Stimulated activated CD4-positive, alpha-beta T cell treated with anti-CD3 and anti-CD28 coated beads, Interleukin-12 subunit alpha, Interleukin-12 subunit beta, amount 100 ng/mL, for 48 hours (primary cell): ENCODE measurements at regions not wholly inside any gene's neighbourhood (a gene's known extent, or its start where the extent isn't known, plus 50 kb on each side); places are given as distances from the start of the nearest gene placed in this dataset.
"Not testable (repeated sequence)": the region's sequence is repeated elsewhere in the genome, so short reads cannot be mapped to it uniquely, and the experiment has no call there.

Experiments used
- DNase-seq, 3 donors: peaks; one replicate each; pipeline ENCODE4 v3.0.0-alpha.2; 2020; ENCODE audit warnings: low read depth in 2 of 3, low spot score in 1 of 3

GRCh38 chr10:29363930-29364329 lies 75.1 kb downstream of the LYZL1 start:
- DNase-seq: not testable (repeated sequence)

GRCh38 chr10:29366206-29366605 lies 77.3 kb downstream of the LYZL1 start:
- DNase-seq: not testable (repeated sequence)

GRCh38 chr10:29369419-29369818 lies 80.5 kb downstream of the LYZL1 start:
- no peak for DNase-seq

GRCh38 chr10:29370097-29371092 lies 81.5 kb downstream of the LYZL1 start:
- DNase-seq: no peak

- DNase-seq: no peak
These were observed 84.0 kb downstream of the LYZL1 start for GRCh38 chr10:29372920-29373319.

- no peak for DNase-seq
These were observed 85.3 kb downstream of the LYZL1 start for GRCh38 chr10:29374162-29374561.

DNA sequence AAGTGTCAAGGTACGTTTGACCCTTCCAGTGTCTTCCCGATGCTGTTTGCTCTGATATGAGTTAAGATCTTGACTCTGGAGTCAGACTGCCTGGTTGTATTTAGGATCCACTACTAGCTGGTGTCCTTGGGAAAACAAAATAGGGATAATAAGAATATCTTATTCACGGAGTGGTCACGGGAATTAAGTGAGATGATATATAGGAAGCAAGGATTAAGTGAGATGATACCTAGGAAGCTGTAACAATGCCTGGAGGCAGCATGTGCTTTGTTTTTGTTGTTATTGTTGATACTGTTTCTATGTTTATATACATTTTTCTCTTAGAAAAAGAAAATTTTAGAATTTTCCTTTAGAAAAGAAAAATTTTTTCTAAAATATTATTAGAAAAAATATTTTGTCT lies 87.0 kb downstream of the LYZL1 start:
- DNase-seq: no peak

DNA sequence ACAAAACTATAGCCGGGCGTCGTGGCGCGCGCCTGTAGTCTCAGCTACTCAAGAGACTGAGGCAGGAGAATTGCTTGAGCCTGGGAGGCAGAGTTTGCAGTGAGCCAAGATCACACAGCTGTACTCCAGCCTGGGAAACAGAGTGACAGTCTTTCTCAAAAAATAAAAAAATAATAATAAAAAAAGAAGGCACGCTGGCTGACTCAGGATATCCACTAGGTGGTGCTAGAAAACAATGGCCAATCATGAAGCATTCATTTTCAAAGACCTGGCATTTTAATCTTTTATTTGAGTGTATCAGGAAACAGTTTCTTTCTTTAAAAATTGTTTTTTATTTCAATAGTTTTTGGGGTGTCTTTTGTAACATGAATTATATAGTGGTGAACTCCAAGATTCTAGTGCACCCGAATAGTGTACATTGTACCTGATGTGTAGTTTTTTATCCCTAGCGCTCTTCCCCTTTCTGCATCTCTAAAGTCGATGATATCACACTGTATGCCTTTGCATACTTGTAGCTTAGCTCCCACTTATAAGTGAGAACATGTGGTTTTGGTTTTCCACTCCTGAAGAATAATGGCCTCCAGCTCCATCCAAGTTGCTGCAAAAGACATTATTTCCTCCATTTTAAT lies 88.6 kb downstream of the LYZL1 start:
- DNase-seq: no peak

DNA sequence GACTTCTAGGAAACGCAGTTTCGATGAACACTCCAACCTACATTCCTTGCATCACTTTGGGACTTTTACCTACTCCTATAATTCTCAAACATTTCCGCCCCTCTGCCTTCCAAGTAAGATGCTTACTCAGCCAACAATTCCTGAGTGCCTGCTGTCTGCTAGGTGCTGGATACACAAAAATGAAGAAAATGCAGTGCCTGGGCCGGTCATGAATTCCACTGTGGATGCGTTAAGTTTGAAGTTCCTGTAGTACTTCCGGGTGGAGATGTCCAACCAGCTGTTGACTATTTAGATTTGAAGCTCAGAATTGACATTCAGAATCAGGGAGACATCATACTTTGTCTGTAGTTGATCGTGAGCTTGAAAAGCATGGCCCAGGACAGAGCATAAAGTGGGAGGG lies 89.2 kb downstream of the LYZL1 start:
- DNase-seq: no peak

GRCh38 chr10:29379208-29379607 lies 90.3 kb downstream of the LYZL1 start:
- DNase-seq: no peak

DNA sequence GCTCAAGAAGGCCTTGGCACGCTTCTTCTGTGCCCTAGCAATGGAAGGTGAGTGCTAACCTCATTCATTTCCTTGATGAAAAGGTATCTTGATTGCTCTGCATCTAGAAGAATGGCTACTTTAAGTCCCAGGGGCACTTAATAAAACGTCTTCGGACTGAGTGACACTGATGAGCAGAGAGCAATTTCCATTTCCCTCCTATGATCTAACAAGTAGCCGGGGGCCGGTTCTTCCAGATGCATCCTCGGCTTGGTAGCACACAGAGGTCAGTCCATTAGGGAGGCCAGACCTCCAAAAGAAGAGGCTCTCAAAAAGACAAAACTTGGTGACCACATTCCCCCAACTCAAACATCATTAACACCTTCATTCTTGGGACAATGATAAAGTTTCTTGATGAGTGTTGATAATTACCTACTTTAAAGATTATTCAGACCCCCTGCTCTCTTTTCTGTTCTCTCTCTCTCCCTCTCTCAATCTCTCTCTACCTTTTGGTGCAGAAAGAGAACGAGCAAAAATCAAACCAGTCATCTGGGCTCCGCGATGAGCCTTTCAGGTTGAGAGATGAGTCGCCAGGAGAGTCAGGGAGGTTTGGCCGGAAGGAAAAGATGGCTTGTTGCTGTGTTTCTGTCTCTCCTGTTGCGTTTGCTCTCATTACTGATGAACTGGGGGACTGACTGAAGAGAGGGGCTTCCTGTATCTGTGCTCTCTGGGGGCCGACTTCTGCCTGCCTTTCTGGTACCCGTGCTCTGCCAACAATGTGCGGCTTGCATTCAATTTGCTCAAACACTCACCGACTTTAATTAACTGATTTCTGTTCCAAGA lies 91.1 kb downstream of the LYZL1 start:
- DNase-seq: not testable (repeated sequence)

DNA sequence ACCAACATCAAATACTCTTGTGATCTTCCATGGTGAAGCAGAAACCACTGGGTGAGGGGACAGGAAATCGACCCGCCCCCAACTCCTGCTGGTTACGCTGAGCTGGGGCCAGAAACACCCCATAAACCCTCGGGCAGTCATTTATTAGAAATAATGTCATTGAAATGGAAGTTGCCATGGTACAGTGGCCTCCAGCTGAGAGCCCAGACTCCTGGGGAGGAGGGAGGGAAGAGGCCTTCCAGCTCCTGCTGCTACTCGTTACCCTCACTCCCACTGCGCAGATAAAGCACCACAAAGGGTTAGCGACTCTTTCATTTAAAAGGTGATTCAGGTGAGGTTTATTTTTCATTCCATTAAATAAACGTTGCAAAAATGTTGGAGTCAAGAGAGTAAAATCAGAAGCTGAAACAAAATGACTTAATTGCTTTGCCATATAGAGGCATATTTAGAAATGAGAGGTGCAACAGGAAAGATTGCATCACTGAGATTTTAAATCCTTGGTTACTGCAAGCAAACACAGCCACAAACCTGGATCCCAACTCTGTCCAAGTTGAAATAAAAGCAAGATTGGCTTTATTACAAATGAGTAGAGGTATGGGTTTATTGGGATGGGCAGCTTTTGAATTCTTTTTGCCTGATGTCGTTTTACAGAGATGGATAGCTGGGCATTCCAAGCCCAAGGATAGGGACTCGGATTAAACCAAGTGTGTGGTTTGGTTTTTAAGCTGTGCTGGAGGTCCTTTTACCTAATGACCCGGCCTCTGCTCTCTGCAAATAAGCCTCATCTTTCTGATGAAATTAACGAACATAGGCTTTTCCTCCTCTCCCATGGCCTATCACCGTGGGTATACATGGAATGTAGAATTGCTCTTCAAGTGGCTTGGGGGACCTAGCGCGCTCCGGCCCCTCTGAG lies 92.0 kb downstream of the LYZL1 start:
- DNase-seq: not testable (repeated sequence)

GRCh38 chr10:29386342-29386999 lies 97.6 kb downstream of the LYZL1 start:
- DNase-seq: peak in 1 of 3 donors; percentile 12

DNA sequence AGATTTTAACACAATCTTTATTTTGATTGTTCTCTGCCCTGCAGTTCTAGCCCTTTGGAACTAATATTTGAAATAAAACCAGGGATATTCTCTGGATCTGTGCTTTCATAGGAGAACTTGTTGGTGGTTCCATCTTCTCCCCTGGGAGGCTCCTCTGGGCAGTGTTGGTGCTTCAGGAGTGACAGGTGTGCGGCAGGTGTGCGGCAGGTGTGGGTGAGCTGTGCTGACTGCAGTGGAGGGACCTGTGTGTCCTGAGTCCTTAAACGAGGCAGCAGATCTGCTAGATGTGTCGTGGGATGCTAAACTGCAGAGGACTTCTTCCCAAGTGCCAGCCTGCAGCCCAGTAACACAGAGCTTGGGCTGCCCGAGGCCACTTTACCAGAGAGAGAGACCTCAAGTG lies 98.4 kb downstream of the LYZL1 start:
- DNase-seq: no peak

DNA sequence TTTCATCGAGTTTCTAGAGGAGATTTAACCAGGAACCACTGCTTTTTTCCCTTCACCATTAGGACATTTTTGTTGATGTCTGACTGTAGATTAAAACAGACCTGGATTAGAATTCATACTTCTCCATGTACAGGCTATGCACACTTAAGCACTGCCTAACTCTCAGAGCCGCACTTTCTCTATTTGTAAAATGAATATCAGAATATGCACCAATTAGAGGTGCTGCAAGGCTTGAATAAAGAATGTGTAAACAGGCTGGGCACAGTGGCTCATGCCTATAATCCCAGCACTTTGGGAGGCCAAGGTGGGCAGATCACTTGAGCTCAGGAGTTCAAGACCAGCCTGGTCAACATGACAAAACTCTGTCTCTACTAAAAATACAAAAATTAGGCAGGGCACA lies 99.2 kb downstream of the LYZL1 start:
- not testable (repeated sequence) for DNase-seq

DNA sequence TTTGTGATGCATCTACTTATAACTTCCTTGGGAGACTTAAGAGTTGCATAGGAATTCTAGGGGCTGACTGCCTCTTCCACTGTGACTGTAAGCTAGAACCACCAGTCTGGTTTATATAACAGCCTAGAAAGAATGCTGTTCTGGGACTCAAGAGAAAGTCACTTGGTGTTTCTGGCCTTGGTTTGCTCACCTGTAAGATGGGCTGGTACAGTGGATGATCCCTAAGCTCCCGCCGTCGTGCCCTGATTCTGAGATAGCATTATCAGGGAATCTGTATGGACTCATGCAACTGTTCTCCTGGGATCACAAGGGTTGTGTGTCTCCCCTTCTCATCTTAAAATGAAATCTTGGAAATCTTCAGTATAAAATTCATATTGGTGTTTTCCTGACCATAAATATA lies 100.6 kb downstream of the LYZL1 start:
- no peak for DNase-seq

DNA sequence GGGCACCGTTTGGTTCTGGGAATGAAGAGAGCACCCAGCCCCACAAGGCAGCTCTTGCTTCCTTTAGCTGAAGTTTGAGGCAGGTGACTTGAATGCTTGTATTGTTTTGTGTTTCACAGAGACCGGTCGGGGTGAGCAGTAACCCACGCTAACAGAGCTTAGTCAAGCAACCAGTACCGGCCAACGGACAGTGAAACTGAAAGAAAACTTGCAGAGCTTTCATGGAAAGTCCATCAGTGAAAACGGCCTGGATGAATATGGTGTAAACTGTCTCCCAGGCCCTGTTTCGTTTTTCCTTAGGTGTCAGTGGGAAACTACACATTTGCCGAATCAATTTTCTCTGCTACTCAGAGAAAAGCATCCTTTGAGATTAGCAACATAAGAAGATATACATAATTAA lies 101.1 kb downstream of the LYZL1 start:
- no peak for DNase-seq

- no peak for DNase-seq
These were observed 103.6 kb downstream of the LYZL1 start for GRCh38 chr10:29392376-29393021.

DNA sequence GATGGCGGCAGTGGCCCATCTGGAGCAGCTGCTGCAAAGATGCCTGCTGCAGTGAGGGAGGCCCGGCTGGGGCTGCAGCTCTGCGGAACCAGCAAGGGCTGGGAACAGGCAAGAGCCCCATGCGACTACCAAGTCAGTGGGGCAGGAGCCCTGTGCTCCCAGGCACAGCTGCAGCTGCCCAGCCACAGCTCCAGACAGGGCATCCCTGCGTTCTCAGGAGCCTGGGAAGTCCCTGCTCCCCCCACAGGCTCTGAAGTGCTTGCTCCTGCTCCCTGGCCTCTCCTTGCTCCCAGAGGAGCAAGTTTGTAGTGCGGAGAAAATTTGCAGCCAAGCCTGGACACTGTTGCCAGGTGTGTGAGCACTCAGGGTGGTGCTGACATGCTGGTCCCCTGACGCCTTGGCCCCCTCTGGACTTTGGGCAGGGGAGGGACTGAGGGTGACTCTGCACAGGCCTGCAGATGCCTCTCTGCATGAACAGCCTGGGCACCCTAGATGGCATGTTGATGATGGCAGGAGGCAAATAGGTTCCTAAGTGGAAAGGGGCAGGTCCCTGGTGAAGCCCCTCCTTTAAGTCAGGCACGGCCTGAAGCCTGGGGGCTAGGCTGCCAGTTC lies 105.6 kb downstream of the LYZL1 start:
- no peak for DNase-seq
